ENCODE measurements at regions not wholly inside any gene's neighbourhood (a gene's known extent, or its start where the extent isn't known, plus 50 kb on each side); places are given as distances from the start of the nearest gene placed in this dataset.

GRCh38 chr1:56304975-56305374, 274.4 kb downstream of the PLPP3 start:
- DNase-seq = no peak

- no peak for DNase-seq
These were observed 275.6 kb downstream of the PLPP3 start for GRCh38 chr1:56303805-56304204.

DNA sequence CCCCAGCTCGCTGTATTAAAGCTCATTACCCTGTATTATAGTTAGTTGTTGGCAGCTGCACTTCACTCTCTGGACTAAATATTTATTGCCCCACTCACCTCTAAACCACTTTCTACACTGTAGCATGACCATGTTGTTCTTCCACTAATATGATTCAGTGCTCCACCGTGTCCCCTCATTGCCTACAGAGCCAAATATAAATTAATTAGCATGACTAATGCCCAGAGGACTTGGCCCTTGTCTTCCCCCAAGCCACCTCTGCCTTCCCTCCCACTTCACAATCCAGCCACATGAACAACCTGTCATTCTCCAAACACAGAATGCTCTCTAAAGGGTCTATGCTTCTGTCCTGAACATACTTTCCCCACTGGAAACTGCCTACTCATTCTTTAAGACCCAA, 276.5 kb downstream of the PLPP3 start:
- no peak for DNase-seq

DNA sequence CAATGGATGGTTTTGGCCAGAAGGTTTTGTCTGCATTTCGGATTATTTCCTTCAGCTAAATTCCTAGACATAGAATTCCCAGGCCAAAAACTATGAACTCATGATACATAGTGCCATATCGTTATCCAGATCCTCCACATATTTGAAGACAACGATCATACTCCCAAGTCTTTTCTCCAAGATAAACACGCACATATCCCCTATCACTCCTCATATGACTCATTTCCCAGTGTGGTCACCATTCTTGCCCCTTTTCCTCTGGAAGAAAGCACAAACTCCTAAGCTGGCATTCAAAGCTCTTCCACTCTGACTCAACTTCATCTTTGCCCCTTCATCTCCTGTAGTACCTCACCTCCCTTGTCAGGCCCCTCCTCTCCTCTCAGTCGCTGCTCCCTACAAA, 277.6 kb downstream of the PLPP3 start:
- no peak for DNase-seq

DNA sequence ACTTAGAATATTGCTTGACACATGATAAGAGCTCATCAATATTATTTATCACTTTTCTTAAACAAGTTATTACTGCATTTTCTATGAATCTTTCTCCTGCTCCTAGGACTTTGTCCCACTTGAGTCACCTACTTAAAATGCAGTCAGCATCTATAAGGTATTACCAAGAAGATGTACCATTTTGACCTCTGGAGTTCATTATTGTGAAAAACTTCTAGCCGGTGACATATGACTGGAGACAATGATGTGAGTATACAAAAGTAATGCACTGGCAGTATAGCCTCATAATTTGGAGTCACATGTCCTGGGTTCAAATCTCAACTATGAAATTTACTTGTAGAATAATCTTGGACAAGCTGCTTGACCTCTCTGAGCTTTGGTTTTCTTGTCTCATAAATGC, 278.5 kb downstream of the PLPP3 start:
- no peak for DNase-seq

- no peak for DNase-seq
These were observed 280.5 kb downstream of the PLPP3 start for GRCh38 chr1:56298866-56299265.

DNA sequence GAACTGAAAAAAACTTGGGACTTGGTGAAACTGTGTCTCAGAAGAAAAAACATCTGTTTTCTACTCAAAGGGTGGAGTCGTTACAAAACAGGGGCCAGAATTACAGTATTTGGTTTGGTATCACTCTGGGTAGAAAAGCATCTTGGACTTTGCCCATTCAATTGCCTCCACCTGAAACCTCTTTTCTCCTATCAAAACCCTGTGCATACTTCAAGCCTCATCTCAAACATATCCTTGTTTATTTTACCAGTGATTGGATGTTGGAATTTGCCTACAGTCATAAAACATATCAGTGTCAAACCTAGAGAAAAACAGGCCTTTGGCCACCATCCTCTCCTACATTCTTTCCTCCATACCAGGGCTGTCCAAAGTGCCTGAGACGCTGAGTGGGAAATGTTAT, 281.5 kb downstream of the PLPP3 start:
- DNase-seq = no peak

- DNase-seq = no peak
These were observed 282.2 kb downstream of the PLPP3 start for GRCh38 chr1:56297208-56297607.

DNA sequence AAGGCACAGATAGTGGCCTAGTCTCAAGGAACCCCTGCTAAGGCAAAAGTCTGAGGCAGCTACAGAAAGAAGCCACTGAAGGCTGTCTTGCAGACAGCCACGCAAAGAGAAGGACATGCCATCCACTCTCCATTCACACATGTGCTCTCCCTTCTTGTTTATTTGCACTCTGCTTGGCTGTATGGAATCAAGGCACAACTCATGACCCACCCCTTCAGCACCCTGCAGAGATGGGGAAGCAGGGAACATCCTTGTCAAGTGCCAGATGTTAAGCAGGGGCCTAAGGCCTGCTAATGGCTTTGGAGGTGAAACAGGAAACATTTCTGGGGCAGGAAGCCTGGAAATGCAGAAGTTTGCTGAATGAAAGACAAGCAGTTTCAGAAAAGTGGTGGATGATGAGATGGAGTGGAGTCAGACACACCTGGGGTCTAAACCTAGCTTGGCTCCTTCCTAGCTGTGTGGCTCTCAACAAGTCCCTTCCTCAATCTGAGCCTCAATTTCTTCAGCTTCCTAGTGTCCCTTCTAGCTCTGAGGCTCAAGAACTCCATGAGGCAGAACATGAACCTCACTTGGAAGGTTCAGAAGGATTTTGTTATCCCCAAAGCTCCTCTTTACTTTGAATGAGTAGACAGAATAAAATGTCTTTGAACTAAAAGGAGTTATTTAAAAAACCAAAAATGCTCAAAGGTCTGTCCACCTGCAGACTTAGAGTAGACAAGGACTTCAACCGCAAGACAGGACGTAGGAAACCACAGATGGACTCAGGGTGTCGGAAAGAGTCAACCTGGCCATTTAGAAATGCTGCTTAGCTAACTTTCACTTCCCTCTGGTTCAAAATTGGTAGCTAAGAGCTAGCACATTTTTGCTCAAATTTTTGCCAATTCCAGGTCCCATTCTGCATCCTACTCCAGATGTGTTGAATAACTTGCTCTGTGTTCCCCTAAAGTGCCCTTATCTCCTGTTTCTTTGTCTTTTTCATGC, 283.1 kb downstream of the PLPP3 start:
- DNase-seq = no peak

- DNase-seq = no peak
These were observed 287.9 kb downstream of the PLPP3 start for GRCh38 chr1:56291374-56291919.

DNA sequence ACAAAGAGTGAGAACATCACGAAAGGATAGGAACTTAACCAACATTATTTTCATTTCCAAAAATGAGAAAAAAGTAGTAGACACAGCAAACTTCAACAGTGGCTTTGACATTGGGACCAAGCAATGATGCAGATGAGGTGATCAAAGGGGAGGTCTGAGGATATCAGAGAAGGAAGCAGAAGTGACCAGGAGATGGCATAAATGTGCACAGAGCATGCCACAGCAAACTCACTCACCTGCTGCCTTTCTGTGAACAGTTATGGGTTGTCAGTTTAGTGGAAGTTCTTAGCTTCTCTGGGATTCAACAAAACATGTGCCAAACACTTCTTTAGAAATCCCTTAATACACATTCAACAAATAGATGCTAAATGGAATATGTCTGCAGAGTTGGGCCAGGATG, 290.1 kb downstream of the PLPP3 start:
- DNase-seq = no peak

- no peak for DNase-seq
These were observed 291.6 kb downstream of the PLPP3 start for GRCh38 chr1:56287721-56288120.

- no peak for DNase-seq
These were observed 292.4 kb downstream of the PLPP3 start for GRCh38 chr1:56286956-56287355.

GRCh38 chr1:56286506-56286905, 292.9 kb downstream of the PLPP3 start:
- no peak for DNase-seq

GRCh38 chr1:56285554-56286402, 293.6 kb downstream of the PLPP3 start:
- DNase-seq = no peak

GRCh38 chr1:56284928-56285327, 294.4 kb downstream of the PLPP3 start:
- DNase-seq = no peak

GRCh38 chr1:56278061-56278460, 301.3 kb downstream of the PLPP3 start:
- DNase-seq = no peak

- DNase-seq = no peak
These were observed 310.7 kb downstream of the PLPP3 start for GRCh38 chr1:56268519-56269140.

- DNase-seq = no peak
These were observed 311.8 kb downstream of the PLPP3 start for GRCh38 chr1:56267611-56268010.

- no peak for DNase-seq
These were observed 313.0 kb downstream of the PLPP3 start for GRCh38 chr1:56266359-56266758.

GRCh38 chr1:56265216-56265615, 314.1 kb downstream of the PLPP3 start:
- DNase-seq = no peak

GRCh38 chr1:56263908-56264307, 315.5 kb downstream of the PLPP3 start:
- DNase-seq = no peak

DNA sequence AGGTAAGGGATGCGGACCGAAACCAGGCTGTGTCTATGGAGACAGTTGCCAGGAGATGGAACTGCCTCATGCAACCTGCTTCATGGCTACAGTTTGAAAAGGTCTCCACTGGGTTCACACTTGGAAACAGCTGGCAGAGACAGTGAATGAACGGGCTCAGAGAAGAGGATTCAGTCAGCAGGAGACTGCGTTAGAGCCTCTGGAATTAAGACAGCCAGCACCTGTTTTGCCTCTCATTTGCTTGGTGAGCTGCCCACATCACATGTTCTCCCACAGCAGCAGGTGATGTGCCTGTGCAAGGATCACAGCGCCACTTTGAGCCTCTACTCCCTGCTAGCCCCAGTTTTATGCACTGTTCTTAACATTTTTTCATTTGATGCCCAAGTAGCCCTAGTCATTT, 321.0 kb downstream of the PLPP3 start:
- no peak for DNase-seq
